HG03432 (cell line): ENCODE measurements at regions not wholly inside any gene's neighbourhood (a gene's known extent, or its start where the extent isn't known, plus 50 kb on each side); places are given as distances from the start of the nearest gene placed in this dataset.

Experiments used
- ATAC-seq: cut with Tn5 transposase; IDR thresholded peaks from one replicate; pipeline ENCODE4 v1.9.1; 2021; ENCODE audit warnings: mild to moderate bottlenecking, moderate library complexity; ENCODE audit not compliant: unreplicated experiment

- ATAC-seq = no peak
Measured at GRCh38 chr4:124330045-124330444, 382.5 kb downstream of the ANKRD50 start.

- no peak for ATAC-seq
Measured at GRCh38 chr4:124331781-124332180, 380.8 kb downstream of the ANKRD50 start.

GRCh38 chr4:124333466-124333865 lies 379.1 kb downstream of the ANKRD50 start:
- no peak for ATAC-seq

GRCh38 chr4:124334119-124334518 lies 378.4 kb downstream of the ANKRD50 start:
- peak; percentile 60 for ATAC-seq

- no peak for ATAC-seq
Measured at GRCh38 chr4:124337874-124338273, 374.7 kb downstream of the ANKRD50 start.

- ATAC-seq = no peak
Measured at GRCh38 chr4:124343661-124344171, 368.8 kb downstream of the ANKRD50 start.

- ATAC-seq = no peak
Measured at GRCh38 chr4:124372916-124373315, 339.6 kb downstream of the ANKRD50 start.

- no peak for ATAC-seq
Measured at GRCh38 chr4:124386163-124386562, 326.4 kb downstream of the ANKRD50 start.

- peak; percentile 84 for ATAC-seq
Measured at GRCh38 chr4:124386648-124387047, 325.9 kb downstream of the ANKRD50 start.

- ATAC-seq = no peak
Measured at GRCh38 chr4:124389591-124389990, 322.9 kb downstream of the ANKRD50 start.

GRCh38 chr4:124390861-124391260 lies 321.7 kb downstream of the ANKRD50 start:
- no peak for ATAC-seq

GRCh38 chr4:124396333-124396732 lies 316.2 kb downstream of the ANKRD50 start:
- no peak for ATAC-seq

- no peak for ATAC-seq
Measured at GRCh38 chr4:124401606-124402005, 310.9 kb downstream of the ANKRD50 start.

GRCh38 chr4:124409044-124409443 lies 303.5 kb downstream of the ANKRD50 start:
- ATAC-seq = no peak

- no peak for ATAC-seq
Measured at GRCh38 chr4:124414276-124415040, 298.1 kb downstream of the ANKRD50 start.

GRCh38 chr4:124415146-124415545 lies 297.4 kb downstream of the ANKRD50 start:
- no peak for ATAC-seq

- no peak for ATAC-seq
Measured at GRCh38 chr4:124417371-124417770, 295.2 kb downstream of the ANKRD50 start.

GRCh38 chr4:124420166-124420695 lies 292.3 kb downstream of the ANKRD50 start:
- ATAC-seq = no peak

GRCh38 chr4:124423160-124423559 lies 289.4 kb downstream of the ANKRD50 start:
- ATAC-seq = no peak

- ATAC-seq = no peak
Measured at GRCh38 chr4:124426279-124426678, 286.3 kb downstream of the ANKRD50 start.

GRCh38 chr4:124427095-124427767 lies 285.3 kb downstream of the ANKRD50 start:
- no peak for ATAC-seq

GRCh38 chr4:124428648-124429047 lies 283.9 kb downstream of the ANKRD50 start:
- no peak for ATAC-seq
